IPS-18a (cell line): ENCODE measurements at regions not wholly inside any gene's neighbourhood (a gene's known extent, or its start where the extent isn't known, plus 50 kb on each side); places are given as distances from the start of the nearest gene placed in this dataset.
"Not testable (repeated sequence)": the region's sequence is repeated elsewhere in the genome, so short reads cannot be mapped to it uniquely, and the experiment has no call there.

ENCODE experiments used
- H3K27ac ChIP-seq: one replicate; pipeline ENCODE4 v1.5.1; 2013; ENCODE audit warnings: low read length
- H3K27me3 ChIP-seq: one replicate; pipeline ENCODE4 v1.6.1; 2013; ENCODE audit warnings: mild to moderate bottlenecking, low read length; ENCODE audit not compliant: control insufficient read depth, insufficient read depth
- H3K36me3 ChIP-seq: one replicate; pipeline ENCODE4 v1.6.1; 2013; ENCODE audit warnings: low read depth, low read length; ENCODE audit not compliant: control insufficient read depth
- H3K4me1 ChIP-seq: one replicate; pipeline ENCODE4 v1.6.1; 2013; ENCODE audit warnings: low read depth, low read length; ENCODE audit not compliant: control insufficient read depth
- H3K4me3 ChIP-seq: one replicate; pipeline ENCODE4 v1.5.1; 2013; ENCODE audit warnings: low read length
- H3K9ac ChIP-seq: one replicate; pipeline ENCODE4 v1.6.1; 2013; ENCODE audit warnings: mild to moderate bottlenecking, low read length, moderate library complexity
- H3K9me3 ChIP-seq: one replicate; pipeline ENCODE4 v1.6.1; 2013; ENCODE audit warnings: low read depth, low read length; ENCODE audit not compliant: control insufficient read depth

GRCh38 chr2:21774691-21775368, 651.1 kb downstream of the TDRD15 start:
- H3K4me1 ChIP-seq, result no peaks in the 10 kb centered on the region
- no peak overlapping the region for H3K4me3 ChIP-seq
- H3K9me3 ChIP-seq, result no peaks in the 10 kb centered on the region
- H3K27ac ChIP-seq, result no peak overlapping the region
- no peaks in the 10 kb centered on the region for H3K27me3 ChIP-seq
- no peaks in the 10 kb centered on the region for H3K36me3 ChIP-seq
- no peak overlapping the region for H3K9ac ChIP-seq

- Histone ChIP-seq H3K27me3 (no peaks in the 10 kb centered on the region), H3K27ac (no peak overlapping the region), H3K4me3 (no peak overlapping the region), H3K9me3 (no peaks in the 10 kb centered on the region), H3K4me1 (no peaks in the 10 kb centered on the region), H3K36me3 (no peaks in the 10 kb centered on the region), H3K9ac (no peak overlapping the region)
Measured at GRCh38 chr2:21779786-21780185, 656.0 kb downstream of the TDRD15 start.

- Histone ChIP-seq H3K27ac (no peak overlapping the region), H3K4me3 (no peak overlapping the region), H3K4me1 (no peaks in the 10 kb centered on the region), H3K9me3 (no peaks in the 10 kb centered on the region), H3K27me3 (no peaks in the 10 kb centered on the region), H3K9ac (no peak overlapping the region), H3K36me3 (no peaks in the 10 kb centered on the region)
Measured at GRCh38 chr2:21781962-21782361, 658.2 kb downstream of the TDRD15 start.

- no peaks in the 10 kb centered on the region for H3K4me1 ChIP-seq
- no peak overlapping the region for H3K9ac ChIP-seq
- H3K36me3 ChIP-seq, result no peaks in the 10 kb centered on the region
- no peaks in the 10 kb centered on the region for H3K27me3 ChIP-seq
- no peaks in the 10 kb centered on the region for H3K9me3 ChIP-seq
- no peak overlapping the region for H3K4me3 ChIP-seq
- H3K27ac ChIP-seq, result no peak overlapping the region
Measured at GRCh38 chr2:21782866-21783265, 659.1 kb downstream of the TDRD15 start.

- Histone ChIP-seq H3K27ac (no peak overlapping the region), H3K4me3 (no peak overlapping the region), H3K9me3 (no peaks in the 10 kb centered on the region), H3K9ac (no peak overlapping the region), H3K36me3 (no peaks in the 10 kb centered on the region), H3K27me3 (no peaks in the 10 kb centered on the region), H3K4me1 (no peaks in the 10 kb centered on the region)
Measured at GRCh38 chr2:21787941-21788340, 664.2 kb downstream of the TDRD15 start.

- H3K9me3 ChIP-seq, H3K27ac ChIP-seq, H3K4me1 ChIP-seq, H3K4me3 ChIP-seq, H3K27me3 ChIP-seq, H3K9ac ChIP-seq, H3K36me3 ChIP-seq: not testable (repeated sequence)
Measured at GRCh38 chr2:21790311-21790710, 666.5 kb downstream of the TDRD15 start.

GRCh38 chr2:21792571-21792970, 668.8 kb downstream of the TDRD15 start:
- Histone ChIP-seq H3K9ac (no peak overlapping the region), H3K4me3 (no peak overlapping the region), H3K9me3 (no peaks in the 10 kb centered on the region), H3K4me1 (no peaks in the 10 kb centered on the region), H3K36me3 (no peaks in the 10 kb centered on the region), H3K27ac (no peak overlapping the region), H3K27me3 (no peaks in the 10 kb centered on the region)

GRCh38 chr2:21793461-21793860, 669.7 kb downstream of the TDRD15 start:
- Histone ChIP-seq H3K27ac (no peak overlapping the region), H3K9me3 (no peaks in the 10 kb centered on the region), H3K9ac (no peak overlapping the region), H3K4me1 (no peaks in the 10 kb centered on the region), H3K36me3 (no peaks in the 10 kb centered on the region), H3K27me3 (no peaks in the 10 kb centered on the region), H3K4me3 (no peak overlapping the region)

- Histone ChIP-seq H3K4me3 (no peak overlapping the region), H3K36me3 (no peaks in the 10 kb centered on the region), H3K9ac (no peak overlapping the region), H3K9me3 (no peaks in the 10 kb centered on the region), H3K27ac (no peak overlapping the region), H3K4me1 (no peaks in the 10 kb centered on the region), H3K27me3 (no peaks in the 10 kb centered on the region)
Measured at GRCh38 chr2:21794611-21795010, 670.8 kb downstream of the TDRD15 start.

GRCh38 chr2:21800356-21800755, 676.6 kb downstream of the TDRD15 start:
- H3K4me3 ChIP-seq, result no peak overlapping the region
- H3K27me3 ChIP-seq, result no peaks in the 10 kb centered on the region
- no peak overlapping the region for H3K27ac ChIP-seq
- H3K4me1 ChIP-seq, result no peaks in the 10 kb centered on the region
- H3K36me3 ChIP-seq, result no peaks in the 10 kb centered on the region
- H3K9ac ChIP-seq, result no peak overlapping the region
- H3K9me3 ChIP-seq, result no peaks in the 10 kb centered on the region

GRCh38 chr2:21803550-21803949, 679.8 kb downstream of the TDRD15 start:
- no peak overlapping the region for H3K9ac ChIP-seq

GRCh38 chr2:21804151-21804550, 680.4 kb downstream of the TDRD15 start:
- no peaks in the 10 kb centered on the region for H3K4me1 ChIP-seq
- no peak overlapping the region for H3K27ac ChIP-seq
- H3K36me3 ChIP-seq, result no peaks in the 10 kb centered on the region
- no peak overlapping the region for H3K9ac ChIP-seq
- H3K9me3 ChIP-seq, result no peaks in the 10 kb centered on the region
- no peaks in the 10 kb centered on the region for H3K27me3 ChIP-seq
- H3K4me3 ChIP-seq, result no peak overlapping the region

More at GRCh38 chr2:21803550-21803949, 679.8 kb downstream of the TDRD15 start:
- no peak overlapping the region for H3K4me3 ChIP-seq
- no peaks in the 10 kb centered on the region for H3K27me3 ChIP-seq
- H3K9me3 ChIP-seq, result no peaks in the 10 kb centered on the region
- H3K36me3 ChIP-seq, result no peaks in the 10 kb centered on the region
- H3K27ac ChIP-seq, result no peak overlapping the region
- H3K4me1 ChIP-seq, result no peaks in the 10 kb centered on the region
